ENCODE measurements at regions not wholly inside any gene's neighbourhood (a gene's known extent, or its start where the extent isn't known, plus 50 kb on each side); places are given as distances from the start of the nearest gene placed in this dataset.

DNA sequence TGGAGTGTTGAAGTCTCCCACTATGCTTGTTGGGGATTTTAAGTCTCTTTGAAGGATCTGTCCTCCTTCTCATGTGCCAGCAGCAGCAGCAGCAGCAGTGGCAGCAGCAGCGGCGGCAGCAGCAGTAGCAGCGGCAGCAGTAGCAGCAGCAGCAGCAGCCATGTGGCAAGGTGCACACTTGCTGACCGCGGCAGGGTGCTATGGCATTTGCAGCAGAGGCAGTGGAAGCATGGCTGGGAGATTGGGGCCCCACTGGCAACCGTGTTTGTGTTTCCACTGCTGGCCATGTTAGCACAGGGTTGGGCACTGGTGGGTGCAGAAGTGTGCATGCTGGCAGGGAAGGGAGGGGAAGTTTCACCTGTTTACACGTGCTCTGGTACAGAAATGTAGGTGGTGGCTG lies 280.1 kb downstream of the NUP35 start:
- H3K36me3 Mint-ChIP-seq (ENCODE audit: low read depth): peaks cover 10% of the 10 kb centered on the region; the same call in 2 of the 3 replicates
- TF ChIP-seq, protein P1, sequence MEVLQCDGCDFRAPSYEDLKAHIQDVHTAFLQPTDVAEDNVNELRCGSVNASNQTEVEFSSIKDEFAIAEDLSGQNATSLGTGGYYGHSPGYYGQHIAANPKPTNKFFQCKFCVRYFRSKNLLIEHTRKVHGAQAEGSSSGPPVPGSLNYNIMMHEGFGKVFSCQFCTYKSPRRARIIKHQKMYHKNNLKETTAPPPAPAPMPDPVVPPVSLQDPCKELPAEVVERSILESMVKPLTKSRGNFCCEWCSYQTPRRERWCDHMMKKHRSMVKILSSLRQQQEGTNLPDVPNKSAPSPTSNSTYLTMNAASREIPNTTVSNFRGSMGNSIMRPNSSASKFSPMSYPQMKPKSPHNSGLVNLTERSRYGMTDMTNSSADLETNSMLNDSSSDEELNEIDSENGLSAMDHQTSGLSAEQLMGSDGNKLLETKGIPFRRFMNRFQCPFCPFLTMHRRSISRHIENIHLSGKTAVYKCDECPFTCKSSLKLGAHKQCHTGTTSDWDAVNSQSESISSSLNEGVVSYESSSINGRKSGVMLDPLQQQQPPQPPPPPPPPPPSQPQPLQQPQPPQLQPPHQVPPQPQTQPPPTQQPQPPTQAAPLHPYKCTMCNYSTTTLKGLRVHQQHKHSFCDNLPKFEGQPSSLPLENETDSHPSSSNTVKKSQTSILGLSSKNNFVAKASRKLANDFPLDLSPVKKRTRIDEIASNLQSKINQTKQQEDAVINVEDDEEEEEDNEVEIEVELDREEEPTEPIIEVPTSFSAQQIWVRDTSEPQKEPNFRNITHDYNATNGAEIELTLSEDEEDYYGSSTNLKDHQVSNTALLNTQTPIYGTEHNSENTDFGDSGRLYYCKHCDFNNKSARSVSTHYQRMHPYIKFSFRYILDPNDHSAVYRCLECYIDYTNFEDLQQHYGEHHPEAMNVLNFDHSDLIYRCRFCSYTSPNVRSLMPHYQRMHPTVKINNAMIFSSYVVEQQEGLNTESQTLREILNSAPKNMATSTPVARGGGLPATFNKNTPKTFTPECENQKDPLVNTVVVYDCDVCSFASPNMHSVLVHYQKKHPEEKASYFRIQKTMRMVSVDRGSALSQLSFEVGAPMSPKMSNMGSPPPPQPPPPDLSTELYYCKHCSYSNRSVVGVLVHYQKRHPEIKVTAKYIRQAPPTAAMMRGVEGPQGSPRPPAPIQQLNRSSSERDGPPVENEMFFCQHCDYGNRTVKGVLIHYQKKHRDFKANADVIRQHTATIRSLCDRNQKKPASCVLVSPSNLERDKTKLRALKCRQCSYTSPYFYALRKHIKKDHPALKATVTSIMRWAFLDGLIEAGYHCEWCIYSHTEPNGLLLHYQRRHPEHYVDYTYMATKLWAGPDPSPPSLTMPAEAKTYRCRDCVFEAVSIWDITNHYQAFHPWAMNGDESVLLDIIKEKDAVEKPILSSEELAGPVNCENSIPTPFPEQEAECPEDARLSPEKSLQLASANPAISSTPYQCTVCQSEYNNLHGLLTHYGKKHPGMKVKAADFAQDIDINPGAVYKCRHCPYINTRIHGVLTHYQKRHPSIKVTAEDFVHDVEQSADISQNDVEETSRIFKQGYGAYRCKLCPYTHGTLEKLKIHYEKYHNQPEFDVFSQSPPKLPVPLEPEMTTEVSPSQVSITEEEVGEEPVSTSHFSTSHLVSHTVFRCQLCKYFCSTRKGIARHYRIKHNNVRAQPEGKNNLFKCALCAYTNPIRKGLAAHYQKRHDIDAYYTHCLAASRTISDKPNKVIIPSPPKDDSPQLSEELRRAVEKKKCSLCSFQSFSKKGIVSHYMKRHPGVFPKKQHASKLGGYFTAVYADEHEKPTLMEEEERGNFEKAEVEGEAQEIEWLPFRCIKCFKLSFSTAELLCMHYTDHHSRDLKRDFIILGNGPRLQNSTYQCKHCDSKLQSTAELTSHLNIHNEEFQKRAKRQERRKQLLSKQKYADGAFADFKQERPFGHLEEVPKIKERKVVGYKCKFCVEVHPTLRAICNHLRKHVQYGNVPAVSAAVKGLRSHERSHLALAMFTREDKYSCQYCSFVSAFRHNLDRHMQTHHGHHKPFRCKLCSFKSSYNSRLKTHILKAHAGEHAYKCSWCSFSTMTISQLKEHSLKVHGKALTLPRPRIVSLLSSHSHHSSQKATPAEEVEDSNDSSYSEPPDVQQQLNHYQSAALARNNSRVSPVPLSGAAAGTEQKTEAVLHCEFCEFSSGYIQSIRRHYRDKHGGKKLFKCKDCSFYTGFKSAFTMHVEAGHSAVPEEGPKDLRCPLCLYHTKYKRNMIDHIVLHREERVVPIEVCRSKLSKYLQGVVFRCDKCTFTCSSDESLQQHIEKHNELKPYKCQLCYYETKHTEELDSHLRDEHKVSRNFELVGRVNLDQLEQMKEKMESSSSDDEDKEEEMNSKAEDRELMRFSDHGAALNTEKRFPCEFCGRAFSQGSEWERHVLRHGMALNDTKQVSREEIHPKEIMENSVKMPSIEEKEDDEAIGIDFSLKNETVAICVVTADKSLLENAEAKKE (CRISPR knock-in tag; IDR thresholded peaks at IDR 0.05): no peak
- TF ChIP-seq ZNF331 (CRISPR knock-in tag; IDR thresholded peaks at IDR 0.05; ENCODE audit: low read depth): no peak
- TF ChIP-seq NANOG (IDR thresholded peaks at IDR 0.05; ENCODE audit: borderline replicate concordance): no peak
- TF ChIP-seq EZH2phosphoT487 (IDR thresholded peaks at IDR 0.05; ENCODE audit: unreplicated experiment): no peak
- TF ChIP-seq, protein P2, sequence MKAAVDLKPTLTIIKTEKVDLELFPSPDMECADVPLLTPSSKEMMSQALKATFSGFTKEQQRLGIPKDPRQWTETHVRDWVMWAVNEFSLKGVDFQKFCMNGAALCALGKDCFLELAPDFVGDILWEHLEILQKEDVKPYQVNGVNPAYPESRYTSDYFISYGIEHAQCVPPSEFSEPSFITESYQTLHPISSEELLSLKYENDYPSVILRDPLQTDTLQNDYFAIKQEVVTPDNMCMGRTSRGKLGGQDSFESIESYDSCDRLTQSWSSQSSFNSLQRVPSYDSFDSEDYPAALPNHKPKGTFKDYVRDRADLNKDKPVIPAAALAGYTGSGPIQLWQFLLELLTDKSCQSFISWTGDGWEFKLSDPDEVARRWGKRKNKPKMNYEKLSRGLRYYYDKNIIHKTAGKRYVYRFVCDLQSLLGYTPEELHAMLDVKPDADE (IDR thresholded peaks at IDR 0.05): no peak
- H3K27ac Mint-ChIP-seq: no peak overlapping the region
- H2AFZ ChIP-seq: no peak overlapping the region
- H3K4me2 ChIP-seq: no peak overlapping the region
- no peaks in the 10 kb centered on the region for H4K20me1 ChIP-seq (replicated peaks; ENCODE audit: insufficient read depth)
- ATAC-seq (no peak), DNase-seq (ENCODE audit: low spot score) (no peak)
- H3K4me1 Mint-ChIP-seq: peaks cover 33% of the 10 kb centered on the region
- no peaks in the 10 kb centered on the region for H3F3A ChIP-seq (replicated peaks; ENCODE audit: low read depth)
- H3K27me3 Mint-ChIP-seq (ENCODE audit: insufficient read depth, low read depth, poor library complexity): peaks cover 1% of the 10 kb centered on the region
- no peak overlapping the region for H3K4me3 ChIP-seq
- H3K4me3 Mint-ChIP-seq: no peak overlapping the region
- H3K27me3 ChIP-seq (ENCODE audit: insufficient read depth): peaks cover 17% of the 10 kb centered on the region; the same call in 1 of the 2 replicates
- no peaks in the 10 kb centered on the region for H3K36me3 ChIP-seq (ENCODE audit: insufficient read depth)
- no peaks in the 10 kb centered on the region for H3K9me2 ChIP-seq (ENCODE audit: insufficient read depth)
- H3K27ac ChIP-seq (ENCODE audit: low read depth): no peak overlapping the region
- H3K9me3 Mint-ChIP-seq: peaks cover 14% of the 10 kb centered on the region
- peaks cover 20% of the 10 kb centered on the region; the same call in 1 of the 2 replicates for H3K4me1 ChIP-seq (ENCODE audit: insufficient read depth)
- no peaks in the 10 kb centered on the region for H3K79me2 ChIP-seq (replicated peaks; ENCODE audit: insufficient read depth)

DNA sequence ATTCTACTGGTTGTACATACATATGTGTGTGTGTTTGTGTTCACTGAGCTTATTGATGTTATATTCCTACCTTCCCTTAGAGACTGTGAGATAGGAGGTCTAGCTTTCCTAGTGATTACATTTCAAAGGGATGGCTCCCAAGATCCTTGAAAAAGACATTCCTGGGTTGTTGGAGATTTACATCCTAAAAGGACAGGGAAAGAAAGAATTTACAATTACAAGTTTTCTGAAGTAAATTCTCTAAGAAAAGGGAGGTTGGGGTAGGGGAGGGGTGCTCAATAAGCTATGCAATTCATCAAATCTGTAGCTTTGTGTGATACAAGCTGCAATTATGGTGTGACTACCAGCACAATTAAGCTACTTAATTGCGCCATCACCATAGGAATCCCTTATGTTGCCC lies 284.3 kb downstream of the NUP35 start:
- DNase-seq (ENCODE audit: low spot score): peak; percentile 89
- TF ChIP-seq, protein P3, sequence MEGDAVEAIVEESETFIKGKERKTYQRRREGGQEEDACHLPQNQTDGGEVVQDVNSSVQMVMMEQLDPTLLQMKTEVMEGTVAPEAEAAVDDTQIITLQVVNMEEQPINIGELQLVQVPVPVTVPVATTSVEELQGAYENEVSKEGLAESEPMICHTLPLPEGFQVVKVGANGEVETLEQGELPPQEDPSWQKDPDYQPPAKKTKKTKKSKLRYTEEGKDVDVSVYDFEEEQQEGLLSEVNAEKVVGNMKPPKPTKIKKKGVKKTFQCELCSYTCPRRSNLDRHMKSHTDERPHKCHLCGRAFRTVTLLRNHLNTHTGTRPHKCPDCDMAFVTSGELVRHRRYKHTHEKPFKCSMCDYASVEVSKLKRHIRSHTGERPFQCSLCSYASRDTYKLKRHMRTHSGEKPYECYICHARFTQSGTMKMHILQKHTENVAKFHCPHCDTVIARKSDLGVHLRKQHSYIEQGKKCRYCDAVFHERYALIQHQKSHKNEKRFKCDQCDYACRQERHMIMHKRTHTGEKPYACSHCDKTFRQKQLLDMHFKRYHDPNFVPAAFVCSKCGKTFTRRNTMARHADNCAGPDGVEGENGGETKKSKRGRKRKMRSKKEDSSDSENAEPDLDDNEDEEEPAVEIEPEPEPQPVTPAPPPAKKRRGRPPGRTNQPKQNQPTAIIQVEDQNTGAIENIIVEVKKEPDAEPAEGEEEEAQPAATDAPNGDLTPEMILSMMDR (conservative IDR thresholded peaks at IDR 0.05; ENCODE audit: low read depth in 2 of 2): no peak
- TF ChIP-seq JUNB (IDR thresholded peaks at IDR 0.05; ENCODE audit: unreplicated experiment) (no peak), STAT1 (IDR thresholded peaks at IDR 0.05; ENCODE audit: unreplicated experiment) (no peak)

More for the DNA sequence above, 284.3 kb downstream of the NUP35 start:
- Histone ChIP-seq H3K4me3 (peak overlapping the region; percentile 12), H3K9me2 (ENCODE audit: insufficient read depth) (no peaks in the 10 kb centered on the region), H3K4me2 (peak overlapping the region; percentile 53), H3F3A (replicated peaks; ENCODE audit: low read depth) (no peaks in the 10 kb centered on the region), H2AFZ (no peak overlapping the region), H3K27ac (ENCODE audit: low read depth) (peak overlapping the region; percentile 12), H3K79me2 (replicated peaks; ENCODE audit: insufficient read depth) (no peaks in the 10 kb centered on the region), H3K27me3 (ENCODE audit: insufficient read depth) (peaks cover 17% of the 10 kb centered on the region; the same call in 1 of the 2 replicates), H3K4me1 (ENCODE audit: insufficient read depth) (peaks cover 24% of the 10 kb centered on the region; the same call in 1 of the 2 replicates), H4K20me1 (replicated peaks; ENCODE audit: insufficient read depth) (no peaks in the 10 kb centered on the region), H3K36me3 (ENCODE audit: insufficient read depth) (no peaks in the 10 kb centered on the region)
- Mint-ChIP-seq H3K27me3 (ENCODE audit: insufficient read depth, low read depth, poor library complexity) (peaks cover 4% of the 10 kb centered on the region), H3K36me3 (ENCODE audit: low read depth) (peaks cover 23% of the 10 kb centered on the region), H3K27ac (no peak overlapping the region), H3K4me3 (peak overlapping the region; percentile 44), H3K4me1 (peaks cover 41% of the 10 kb centered on the region), H3K9me3 (peaks cover 18% of the 10 kb centered on the region)
- ATAC-seq: peak; percentile 92

Data from GM23338 (cell line).